ENCODE measurements at regions not wholly inside any gene's neighbourhood (a gene's known extent, or its start where the extent isn't known, plus 50 kb on each side); places are given as distances from the start of the nearest gene placed in this dataset.

DNA sequence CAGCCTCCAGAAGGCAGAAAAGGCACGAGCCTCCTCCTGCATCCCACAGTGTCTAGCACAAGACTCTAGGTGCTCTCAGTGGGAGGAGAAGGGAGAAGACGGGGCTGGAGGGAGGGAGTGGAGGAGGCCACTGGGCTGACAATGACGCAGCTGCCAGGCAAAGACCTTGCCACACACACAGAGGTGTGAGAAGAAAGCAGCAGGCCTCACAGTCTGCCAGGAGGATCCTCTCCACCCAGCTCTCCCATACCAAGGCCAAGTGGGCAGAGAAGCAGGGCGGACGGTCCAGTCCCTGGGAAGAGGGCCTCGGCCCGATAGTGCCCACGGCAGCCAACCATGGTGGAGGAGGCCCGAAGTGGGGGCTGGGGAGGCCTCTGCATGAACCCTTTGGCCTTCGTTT lies 78.9 kb downstream of the NCOR2 start:
- Histone ChIP-seq H3K27ac (peak overlapping the region in 1 of 8 donors; percentile 2), H3K4me1 (peaks cover 13 to 84% (median 55%) of the 10 kb centered on the region in 6 donors), H3K9me3 (no peaks in the 10 kb centered on the region), H3K36me3 (peaks cover 0 to 89% (median 9%) of the 10 kb centered on the region in 6 donors), H3K4me3 (no peak overlapping the region), H3K27me3 (replicated peaks in 1 of 7) (no peaks in the 10 kb centered on the region)
- TF ChIP-seq POLR2AphosphoS5 (IDR thresholded peaks at IDR 0.05) = no peak
- no peak for TF ChIP-seq POLR2A (IDR thresholded peaks at IDR 0.05)
- TF ChIP-seq, protein P1, sequence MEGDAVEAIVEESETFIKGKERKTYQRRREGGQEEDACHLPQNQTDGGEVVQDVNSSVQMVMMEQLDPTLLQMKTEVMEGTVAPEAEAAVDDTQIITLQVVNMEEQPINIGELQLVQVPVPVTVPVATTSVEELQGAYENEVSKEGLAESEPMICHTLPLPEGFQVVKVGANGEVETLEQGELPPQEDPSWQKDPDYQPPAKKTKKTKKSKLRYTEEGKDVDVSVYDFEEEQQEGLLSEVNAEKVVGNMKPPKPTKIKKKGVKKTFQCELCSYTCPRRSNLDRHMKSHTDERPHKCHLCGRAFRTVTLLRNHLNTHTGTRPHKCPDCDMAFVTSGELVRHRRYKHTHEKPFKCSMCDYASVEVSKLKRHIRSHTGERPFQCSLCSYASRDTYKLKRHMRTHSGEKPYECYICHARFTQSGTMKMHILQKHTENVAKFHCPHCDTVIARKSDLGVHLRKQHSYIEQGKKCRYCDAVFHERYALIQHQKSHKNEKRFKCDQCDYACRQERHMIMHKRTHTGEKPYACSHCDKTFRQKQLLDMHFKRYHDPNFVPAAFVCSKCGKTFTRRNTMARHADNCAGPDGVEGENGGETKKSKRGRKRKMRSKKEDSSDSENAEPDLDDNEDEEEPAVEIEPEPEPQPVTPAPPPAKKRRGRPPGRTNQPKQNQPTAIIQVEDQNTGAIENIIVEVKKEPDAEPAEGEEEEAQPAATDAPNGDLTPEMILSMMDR (IDR thresholded peaks at IDR 0.05 in 8 of 11, conservative IDR thresholded peaks at IDR 0.05 in 3 of 11) = no peak
- no peak for DNase-seq
- 81 to 88% (median 86%) methylated on average over 9 to 10 of the region's 10 CpGs for WGBS, 5 donors
- intact Hi-C loops (cut with DNase I; ENCODE audit: low total_unique reads) = no loop called here

DNA sequence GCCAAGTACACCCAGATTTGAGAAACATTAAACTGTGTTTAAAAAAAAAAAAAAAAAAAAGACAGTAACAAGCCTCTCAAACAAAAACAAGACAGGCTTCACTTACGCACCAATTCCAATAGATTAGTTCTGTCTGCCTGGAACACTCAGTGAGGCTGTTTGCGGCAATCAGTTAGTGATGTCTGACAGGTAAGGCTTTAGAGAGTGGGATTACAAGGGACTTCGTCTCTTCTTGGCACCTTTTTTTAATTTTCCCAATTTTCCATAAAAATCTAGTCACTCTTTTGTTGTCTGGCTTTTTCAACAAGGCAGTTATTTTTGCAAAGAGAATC lies 79.6 kb downstream of the NCOR2 start:
- H3K4me3 ChIP-seq = no peak overlapping the region
- no peaks in the 10 kb centered on the region for H3K27me3 ChIP-seq (replicated peaks in 1 of 7)
- intact Hi-C loops (cut with DNase I; ENCODE audit: low total_unique reads) = no loop called here
- peak overlapping the region in 1 of 8 donors; percentile 2 for H3K27ac ChIP-seq
- no peak for TF ChIP-seq POLR2AphosphoS5 (IDR thresholded peaks at IDR 0.05)
- TF ChIP-seq, protein P1 (IDR thresholded peaks at IDR 0.05 in 8 of 11, conservative IDR thresholded peaks at IDR 0.05 in 3 of 11) = no peak
- TF ChIP-seq POLR2A (IDR thresholded peaks at IDR 0.05) = no peak
- no peak for DNase-seq
- peaks cover 0 to 90% (median 14%) of the 10 kb centered on the region in 6 donors for H3K36me3 ChIP-seq
- H3K9me3 ChIP-seq = no peaks in the 10 kb centered on the region
- H3K4me1 ChIP-seq = peaks cover 8 to 84% (median 53%) of the 10 kb centered on the region in 6 donors
- WGBS, 5 donors = 81 to 91% (median 89%) methylated on average over 3 of the region's 3 CpGs

DNA sequence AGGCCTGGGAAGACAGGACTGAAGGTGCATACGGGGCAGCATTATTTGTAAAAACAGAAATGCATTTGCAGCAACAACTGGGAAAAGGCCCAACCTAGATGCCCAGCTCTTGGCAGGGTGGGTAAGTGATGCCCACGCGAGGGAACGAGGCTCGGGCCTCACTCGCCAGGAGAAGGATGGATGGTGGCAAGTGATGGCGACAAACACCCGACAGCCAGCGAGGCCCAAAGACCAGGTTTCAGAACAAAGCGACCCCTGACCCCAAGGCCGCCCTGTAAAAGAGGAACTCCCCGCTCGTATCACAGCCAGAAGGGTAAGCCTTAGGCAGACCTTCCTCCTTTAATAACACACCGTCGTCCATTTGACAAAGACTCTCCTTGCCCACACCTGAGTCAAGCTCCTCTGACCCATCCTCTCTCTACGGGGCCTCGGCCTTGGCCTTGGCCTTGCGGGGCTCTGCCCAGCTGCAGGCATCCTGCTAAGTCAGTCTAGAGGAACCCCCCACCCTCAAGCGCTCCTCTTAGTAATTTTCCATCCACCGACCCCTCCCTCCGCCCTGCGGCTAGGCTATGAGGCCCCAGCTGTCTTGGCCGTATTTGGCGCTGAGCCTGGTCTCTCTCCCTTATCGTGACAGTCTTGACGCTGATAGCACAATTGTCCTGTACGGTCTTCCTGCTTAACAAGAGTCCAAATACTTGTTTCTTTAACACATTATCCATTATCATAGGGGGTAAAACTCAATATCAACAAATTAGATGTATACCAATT lies 80.2 kb downstream of the NCOR2 start:
- 67 to 79% (median 70%) methylated on average over 27 of the region's 27 CpGs for WGBS, 5 donors
- no peak for DNase-seq
- no peak overlapping the region for H3K4me3 ChIP-seq
- TF ChIP-seq, protein P1 (IDR thresholded peaks at IDR 0.05 in 8 of 11, conservative IDR thresholded peaks at IDR 0.05 in 3 of 11) = no peak
- TF ChIP-seq POLR2AphosphoS5 (IDR thresholded peaks at IDR 0.05) = peak in 1 of 3 donors; percentile 29
- intact Hi-C loops (cut with DNase I; ENCODE audit: low total_unique reads) = no loop called here
- H3K27ac ChIP-seq = peak overlapping the region in 2 of 8 donors; percentile 23 to 32
- peaks cover 8 to 84% (median 54%) of the 10 kb centered on the region in 6 donors for H3K4me1 ChIP-seq
- no peaks in the 10 kb centered on the region for H3K27me3 ChIP-seq (replicated peaks in 1 of 7)
- H3K9me3 ChIP-seq = no peaks in the 10 kb centered on the region
- peaks cover 0 to 90% (median 19%) of the 10 kb centered on the region in 6 donors for H3K36me3 ChIP-seq

GRCh38 chr12:124486346-124486963 lies 81.0 kb downstream of the NCOR2 start:
- WGBS, 5 donors = 90 to 93% (median 90%) methylated on average over 11 to 26 of the region's 26 CpGs
- peak overlapping the region in 1 of 8 donors; percentile 23 for H3K27ac ChIP-seq
- no peaks in the 10 kb centered on the region for H3K9me3 ChIP-seq
- H3K36me3 ChIP-seq = peaks cover 0 to 90% (median 19%) of the 10 kb centered on the region in 6 donors
- DNase-seq = peak; percentile 77
- no peaks in the 10 kb centered on the region for H3K27me3 ChIP-seq (replicated peaks in 1 of 7)
- TF ChIP-seq POLR2AphosphoS5 (IDR thresholded peaks at IDR 0.05) (no peak), POLR2A (IDR thresholded peaks at IDR 0.05) (no peak)
- TF ChIP-seq, protein P1 (IDR thresholded peaks at IDR 0.05 in 8 of 11, conservative IDR thresholded peaks at IDR 0.05 in 3 of 11) = no peak
- no peak overlapping the region for H3K4me3 ChIP-seq
- H3K4me1 ChIP-seq = peaks cover 11 to 84% (median 57%) of the 10 kb centered on the region in 6 donors
- intact Hi-C loops (cut with DNase I; ENCODE audit: low total_unique reads) = no loop called here
